NCI-H524 (cell line): ENCODE measurements at regions not wholly inside any gene's neighbourhood (a gene's known extent, or its start where the extent isn't known, plus 50 kb on each side); places are given as distances from the start of the nearest gene placed in this dataset.

Source experiments
- DNase-seq, 2 experiments: peaks; one replicate each; lab custom pipeline; 2025; lab: John Stamatoyannopoulos, UW

- DNase-seq, result no peak
Observed at GRCh38 chr11:45347348-45348082, 61.4 kb upstream of the SYT13 start.

GRCh38 chr11:45345491-45345890 lies 59.4 kb upstream of the SYT13 start:
- DNase-seq, result no peak

GRCh38 chr11:45344028-45344427 lies 57.9 kb upstream of the SYT13 start:
- DNase-seq, result peak in 1 of 2 experiments; percentile 54

- peak; percentile 47 to 77 for DNase-seq
Observed at GRCh38 chr11:45343444-45343843, 57.3 kb upstream of the SYT13 start.

- DNase-seq, result no peak
Observed at GRCh38 chr11:45341372-45341771, 55.2 kb upstream of the SYT13 start.

- peak; percentile 88 to 91 for DNase-seq
Observed at GRCh38 chr11:45339729-45340519, 53.8 kb upstream of the SYT13 start.

GRCh38 chr11:45337583-45338360 lies 51.6 kb upstream of the SYT13 start:
- no peak for DNase-seq

- DNase-seq, result no peak
Observed at GRCh38 chr11:45336136-45336535, 50.0 kb upstream of the SYT13 start.
